Liver (tissue), 8 donors: ENCODE measurements at regions not wholly inside any gene's neighbourhood (a gene's known extent, or its start where the extent isn't known, plus 50 kb on each side); places are given as distances from the start of the nearest gene placed in this dataset.

ENCODE experiments used
- DNase-seq: peaks from one replicate; pipeline ENCODE4 v3.0.0-alpha.2; 2017; ENCODE audit warnings: low spot score
- H3K27ac ChIP-seq, 2 donors: one replicate each; pipeline ENCODE4 v1.7.0; 2013; ENCODE audit warnings: inconsistent platforms in 2 of 2, low read length in 2 of 2, control low read depth in 1 of 2, low read depth in 1 of 2, mild to moderate bottlenecking in 1 of 2
- H3K27me3 ChIP-seq, 4 donors: one replicate each; pipeline versions ENCODE4 v1.6.1 to v1.7.0; 2013; ENCODE audit warnings: low read length in 3 of 4, inconsistent platforms in 1 of 4, mild to moderate bottlenecking in 1 of 4, moderate library complexity in 1 of 4; ENCODE audit not compliant: control insufficient read depth in 4 of 4, insufficient read depth in 4 of 4
- H3K36me3 ChIP-seq, 4 donors: one replicate each; pipeline versions ENCODE4 v1.6.1 to v1.7.0; 2013; ENCODE audit warnings: low read length in 3 of 4, mild to moderate bottlenecking in 3 of 4, low read depth in 1 of 4, moderate library complexity in 1 of 4; ENCODE audit not compliant: control insufficient read depth in 4 of 4, insufficient read depth in 3 of 4
- H3K4me1 ChIP-seq, 4 donors: one replicate each; pipeline versions ENCODE4 v1.6.1 to v1.7.0; 2013; ENCODE audit warnings: low read length in 3 of 4, mild to moderate bottlenecking in 3 of 4, moderate library complexity in 1 of 4; ENCODE audit not compliant: control insufficient read depth in 4 of 4, insufficient read depth in 4 of 4
- H3K4me3 ChIP-seq, 3 donors: one replicate each; pipeline versions ENCODE4 v1.6.1 to v1.7.0; 2013; ENCODE audit warnings: low read length in 3 of 3, control low read depth in 1 of 3, low read depth in 1 of 3, mild to moderate bottlenecking in 1 of 3
- H3K9ac ChIP-seq, 2 donors: one replicate each; pipeline ENCODE4 v1.7.0; 2013; ENCODE audit warnings: low read length in 2 of 2, mild to moderate bottlenecking in 2 of 2, moderate library complexity in 2 of 2, control low read depth in 1 of 2, low read depth in 1 of 2
- H3K9me3 ChIP-seq, 4 donors: one replicate each; pipeline versions ENCODE4 v1.6.1 to v1.7.0; 2013; ENCODE audit warnings: low read length in 3 of 4; ENCODE audit not compliant: control insufficient read depth in 4 of 4
- EGR1 ChIP-seq, 2 donors: IDR thresholded peaks; 2 replicates each; pipeline ENCODE4 v1.6.1; 2016 to 2018; ENCODE audit warnings: antibody characterized with exemption in 2 of 2, low read depth in 2 of 2
- FOXA1 ChIP-seq: IDR thresholded peaks from 2 replicates; pipeline ENCODE4 v1.6.1; 2016; ENCODE audit warnings: antibody characterized with exemption
- FOXA2 ChIP-seq: IDR thresholded peaks from 2 replicates; pipeline ENCODE4 v1.6.1; 2016; ENCODE audit warnings: antibody characterized with exemption
- GABPA ChIP-seq, 2 donors: IDR thresholded peaks in 1 of 2; conservative IDR thresholded peaks in 1 of 2; 2 replicates each; pipeline ENCODE4 v1.6.1; 2016; ENCODE audit warnings: antibody characterized with exemption in 2 of 2, mild to moderate bottlenecking in 1 of 2, moderate library complexity in 1 of 2
- HNF4A ChIP-seq, 2 donors: conservative IDR thresholded peaks; 2 replicates each; pipeline ENCODE4 v1.6.1; 2016; ENCODE audit warnings: antibody characterized with exemption in 2 of 2, mild to moderate bottlenecking in 2 of 2
- HNF4G ChIP-seq: IDR thresholded peaks from 2 replicates; pipeline ENCODE4 v1.6.1; 2016; ENCODE audit warnings: antibody characterized with exemption
- JUND ChIP-seq, 2 donors: IDR thresholded peaks; 2 replicates each; pipeline ENCODE4 v1.6.1; 2016; ENCODE audit warnings: antibody characterized with exemption in 2 of 2
- NR2F2 ChIP-seq: IDR thresholded peaks from 2 replicates; pipeline ENCODE4 v1.6.1; 2016; ENCODE audit warnings: antibody characterized with exemption
- RAD21 ChIP-seq, 2 donors: IDR thresholded peaks; 2 replicates each; pipeline ENCODE4 v1.6.1; 2016; ENCODE audit warnings: antibody characterized with exemption in 2 of 2, mild to moderate bottlenecking in 2 of 2
- SP1 ChIP-seq: IDR thresholded peaks from 2 replicates; pipeline ENCODE4 v1.6.1; 2018; ENCODE audit warnings: antibody characterized with exemption, mild to moderate bottlenecking
- TAF1 ChIP-seq: conservative IDR thresholded peaks from 2 replicates; pipeline ENCODE4 v1.6.1; 2016; ENCODE audit warnings: antibody characterized with exemption, mild to moderate bottlenecking
- YY1 ChIP-seq: IDR thresholded peaks from 2 replicates; pipeline ENCODE4 v1.6.1; 2016; ENCODE audit warnings: antibody characterized with exemption, mild to moderate bottlenecking
- whole genome bisulfite sequencing: extraction: QIAGEN DNeasy Blood & Tissue Kit; methylation state at CpG from one replicate; pipeline ENCODE4 v1.1.7; 2013; 5-methylcytosine and 5-hydroxymethylcytosine counted together
- TF ChIP-seq, protein P1 (sequence below): IDR thresholded peaks from 2 replicates; pipeline ENCODE4 v1.6.1; 2016; ENCODE audit warnings: antibody characterized with exemption
- TF ChIP-seq, protein P2 (sequence below): IDR thresholded peaks from 2 replicates; pipeline ENCODE4 v1.6.1; 2016; ENCODE audit warnings: antibody characterized with exemption
- TF ChIP-seq, protein P3 (sequence below): IDR thresholded peaks from 2 replicates; pipeline ENCODE4 v1.6.1; 2016; ENCODE audit warnings: antibody characterized with exemption, mild to moderate bottlenecking
- TF ChIP-seq, protein P4 (sequence below): fragments of 150-350 bp; IDR thresholded peaks from 2 replicates; pipeline ENCODE4 v1.5.1; 2017; ENCODE audit warnings: improper control_type of control experiment, low read depth, low read length; ENCODE audit not compliant: missing input control
- TF ChIP-seq, protein P5 (sequence below): IDR thresholded peaks from 2 replicates; pipeline ENCODE4 v1.6.1; 2016; ENCODE audit warnings: antibody characterized with exemption
- donor health status: healthy.
- donor health status: healthy.
- donor health status: healthy.
- donor health status: healthy.
- donor health status: healthy.

DNA sequence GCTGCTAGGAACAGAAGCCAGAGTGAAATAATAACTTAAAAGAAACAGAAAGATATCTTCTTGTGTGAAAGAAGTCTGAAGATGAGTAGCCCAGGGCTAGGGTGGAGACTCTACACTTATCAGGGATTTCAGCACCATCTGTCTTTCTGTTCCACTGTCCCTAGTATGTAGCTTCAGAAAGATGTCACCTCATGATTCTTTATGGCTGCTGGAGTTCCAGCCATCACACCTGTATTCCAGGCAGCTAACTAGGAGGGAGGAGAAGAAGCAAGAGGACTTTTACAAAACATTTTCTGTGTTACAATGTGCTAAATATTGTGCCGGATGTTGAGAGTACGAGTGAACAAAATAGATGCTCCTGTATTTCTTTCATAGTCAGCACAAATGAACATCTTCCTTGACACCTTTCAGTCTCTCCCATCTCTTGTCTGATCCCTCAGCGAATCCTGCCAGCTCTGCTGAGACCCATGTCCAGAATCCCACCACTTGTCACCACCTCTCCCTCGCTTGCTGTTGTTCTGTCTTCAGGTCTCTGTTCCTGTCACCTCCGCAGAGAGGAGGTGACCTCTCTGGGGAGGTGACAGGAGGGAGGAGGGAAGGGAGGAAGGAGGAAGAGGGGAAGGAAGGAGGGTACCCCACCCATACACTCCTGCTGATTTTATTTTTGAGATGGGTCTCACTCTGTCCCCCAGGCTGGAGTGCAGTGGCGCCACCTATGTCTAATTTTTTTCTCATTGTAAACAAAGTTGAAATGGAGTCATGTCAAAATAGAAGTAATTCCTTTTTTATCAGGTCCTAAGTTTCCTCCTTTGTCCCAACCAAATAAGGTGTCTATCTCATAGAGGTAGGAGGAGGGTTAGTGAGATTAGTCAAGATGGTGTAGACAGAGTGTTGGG is 188.9 kb downstream of the TFAP2C start:
- TF ChIP-seq HNF4G (no peak), YY1 (no peak), FOXA1 (no peak), EGR1 (IDR thresholded peaks at IDR 0.05; ENCODE audit: low read depth in 2 of 2) (no peak), SP1 (no peak), TAF1 (no peak), RAD21 (IDR thresholded peaks at IDR 0.05) (no peak), FOXA2 (no peak), HNF4A (conservative IDR thresholded peaks at IDR 0.05) (no peak), JUND (IDR thresholded peaks at IDR 0.05) (no peak), NR2F2 (no peak), GABPA (IDR thresholded peaks at IDR 0.05 in 1 of 2, conservative IDR thresholded peaks at IDR 0.05 in 1 of 2) (no peak)
- TF ChIP-seq, protein P1, sequence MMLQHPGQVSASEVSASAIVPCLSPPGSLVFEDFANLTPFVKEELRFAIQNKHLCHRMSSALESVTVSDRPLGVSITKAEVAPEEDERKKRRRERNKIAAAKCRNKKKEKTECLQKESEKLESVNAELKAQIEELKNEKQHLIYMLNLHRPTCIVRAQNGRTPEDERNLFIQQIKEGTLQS, result no peak
- TF ChIP-seq, protein P2, sequence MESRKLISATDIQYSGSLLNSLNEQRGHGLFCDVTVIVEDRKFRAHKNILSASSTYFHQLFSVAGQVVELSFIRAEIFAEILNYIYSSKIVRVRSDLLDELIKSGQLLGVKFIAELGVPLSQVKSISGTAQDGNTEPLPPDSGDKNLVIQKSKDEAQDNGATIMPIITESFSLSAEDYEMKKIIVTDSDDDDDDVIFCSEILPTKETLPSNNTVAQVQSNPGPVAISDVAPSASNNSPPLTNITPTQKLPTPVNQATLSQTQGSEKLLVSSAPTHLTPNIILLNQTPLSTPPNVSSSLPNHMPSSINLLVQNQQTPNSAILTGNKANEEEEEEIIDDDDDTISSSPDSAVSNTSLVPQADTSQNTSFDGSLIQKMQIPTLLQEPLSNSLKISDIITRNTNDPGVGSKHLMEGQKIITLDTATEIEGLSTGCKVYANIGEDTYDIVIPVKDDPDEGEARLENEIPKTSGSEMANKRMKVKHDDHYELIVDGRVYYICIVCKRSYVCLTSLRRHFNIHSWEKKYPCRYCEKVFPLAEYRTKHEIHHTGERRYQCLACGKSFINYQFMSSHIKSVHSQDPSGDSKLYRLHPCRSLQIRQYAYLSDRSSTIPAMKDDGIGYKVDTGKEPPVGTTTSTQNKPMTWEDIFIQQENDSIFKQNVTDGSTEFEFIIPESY, result no peak
- TF ChIP-seq, protein P3, sequence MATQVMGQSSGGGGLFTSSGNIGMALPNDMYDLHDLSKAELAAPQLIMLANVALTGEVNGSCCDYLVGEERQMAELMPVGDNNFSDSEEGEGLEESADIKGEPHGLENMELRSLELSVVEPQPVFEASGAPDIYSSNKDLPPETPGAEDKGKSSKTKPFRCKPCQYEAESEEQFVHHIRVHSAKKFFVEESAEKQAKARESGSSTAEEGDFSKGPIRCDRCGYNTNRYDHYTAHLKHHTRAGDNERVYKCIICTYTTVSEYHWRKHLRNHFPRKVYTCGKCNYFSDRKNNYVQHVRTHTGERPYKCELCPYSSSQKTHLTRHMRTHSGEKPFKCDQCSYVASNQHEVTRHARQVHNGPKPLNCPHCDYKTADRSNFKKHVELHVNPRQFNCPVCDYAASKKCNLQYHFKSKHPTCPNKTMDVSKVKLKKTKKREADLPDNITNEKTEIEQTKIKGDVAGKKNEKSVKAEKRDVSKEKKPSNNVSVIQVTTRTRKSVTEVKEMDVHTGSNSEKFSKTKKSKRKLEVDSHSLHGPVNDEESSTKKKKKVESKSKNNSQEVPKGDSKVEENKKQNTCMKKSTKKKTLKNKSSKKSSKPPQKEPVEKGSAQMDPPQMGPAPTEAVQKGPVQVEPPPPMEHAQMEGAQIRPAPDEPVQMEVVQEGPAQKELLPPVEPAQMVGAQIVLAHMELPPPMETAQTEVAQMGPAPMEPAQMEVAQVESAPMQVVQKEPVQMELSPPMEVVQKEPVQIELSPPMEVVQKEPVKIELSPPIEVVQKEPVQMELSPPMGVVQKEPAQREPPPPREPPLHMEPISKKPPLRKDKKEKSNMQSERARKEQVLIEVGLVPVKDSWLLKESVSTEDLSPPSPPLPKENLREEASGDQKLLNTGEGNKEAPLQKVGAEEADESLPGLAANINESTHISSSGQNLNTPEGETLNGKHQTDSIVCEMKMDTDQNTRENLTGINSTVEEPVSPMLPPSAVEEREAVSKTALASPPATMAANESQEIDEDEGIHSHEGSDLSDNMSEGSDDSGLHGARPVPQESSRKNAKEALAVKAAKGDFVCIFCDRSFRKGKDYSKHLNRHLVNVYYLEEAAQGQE, result no peak
- TF ChIP-seq, protein P4, sequence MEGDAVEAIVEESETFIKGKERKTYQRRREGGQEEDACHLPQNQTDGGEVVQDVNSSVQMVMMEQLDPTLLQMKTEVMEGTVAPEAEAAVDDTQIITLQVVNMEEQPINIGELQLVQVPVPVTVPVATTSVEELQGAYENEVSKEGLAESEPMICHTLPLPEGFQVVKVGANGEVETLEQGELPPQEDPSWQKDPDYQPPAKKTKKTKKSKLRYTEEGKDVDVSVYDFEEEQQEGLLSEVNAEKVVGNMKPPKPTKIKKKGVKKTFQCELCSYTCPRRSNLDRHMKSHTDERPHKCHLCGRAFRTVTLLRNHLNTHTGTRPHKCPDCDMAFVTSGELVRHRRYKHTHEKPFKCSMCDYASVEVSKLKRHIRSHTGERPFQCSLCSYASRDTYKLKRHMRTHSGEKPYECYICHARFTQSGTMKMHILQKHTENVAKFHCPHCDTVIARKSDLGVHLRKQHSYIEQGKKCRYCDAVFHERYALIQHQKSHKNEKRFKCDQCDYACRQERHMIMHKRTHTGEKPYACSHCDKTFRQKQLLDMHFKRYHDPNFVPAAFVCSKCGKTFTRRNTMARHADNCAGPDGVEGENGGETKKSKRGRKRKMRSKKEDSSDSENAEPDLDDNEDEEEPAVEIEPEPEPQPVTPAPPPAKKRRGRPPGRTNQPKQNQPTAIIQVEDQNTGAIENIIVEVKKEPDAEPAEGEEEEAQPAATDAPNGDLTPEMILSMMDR, result no peak
- TF ChIP-seq, protein P5, sequence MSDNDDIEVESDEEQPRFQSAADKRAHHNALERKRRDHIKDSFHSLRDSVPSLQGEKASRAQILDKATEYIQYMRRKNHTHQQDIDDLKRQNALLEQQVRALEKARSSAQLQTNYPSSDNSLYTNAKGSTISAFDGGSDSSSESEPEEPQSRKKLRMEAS, result no peak
- 79% methylated on average over 6 of the region's 6 CpGs for WGBS
- H3K27me3 ChIP-seq, result peaks cover 0 to 3% (median 0%) of the 10 kb centered on the region in 4 donors

More for the DNA sequence above, 188.9 kb downstream of the TFAP2C start:
- Histone ChIP-seq H3K9ac (no peak overlapping the region), H3K36me3 (no peaks in the 10 kb centered on the region), H3K4me1 (no peaks in the 10 kb centered on the region), H3K27ac (no peak overlapping the region), H3K9me3 (peaks cover 0 to 3% (median 1%) of the 10 kb centered on the region in 4 donors), H3K4me3 (no peak overlapping the region)
- DNase-seq, result no peak
